GM21529 (cell line): ENCODE measurements at regions not wholly inside any gene's neighbourhood (a gene's known extent, or its start where the extent isn't known, plus 50 kb on each side); places are given as distances from the start of the nearest gene placed in this dataset.

Experiments
- ATAC-seq: cut with Tn5 transposase; IDR thresholded peaks from one replicate; pipeline ENCODE4 v1.9.1; 2021; ENCODE audit not compliant: unreplicated experiment

DNA sequence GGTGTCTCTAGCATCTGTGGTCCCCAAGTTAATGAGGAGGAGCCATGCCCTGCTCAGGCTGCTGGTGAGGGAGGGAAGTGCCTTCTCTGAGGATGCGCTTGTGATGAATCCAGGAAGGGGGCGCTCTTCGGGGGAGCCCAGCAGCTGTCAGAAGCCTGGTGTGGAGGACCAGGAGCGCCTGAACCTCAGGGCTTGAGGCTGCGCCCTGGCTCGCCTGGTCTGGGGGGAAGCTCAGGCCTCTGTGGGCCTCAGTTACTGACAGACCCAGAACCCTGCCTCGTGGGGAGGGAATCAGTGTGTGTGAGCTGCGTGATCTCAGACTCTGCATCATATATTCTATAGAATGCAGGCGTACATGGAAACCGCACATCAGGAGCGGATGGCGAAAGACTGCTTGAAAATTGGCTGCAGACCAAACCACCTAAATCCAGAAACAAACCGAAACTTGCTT lies 126.1 kb downstream of the SEC14L1 start:
- no peak for ATAC-seq

DNA sequence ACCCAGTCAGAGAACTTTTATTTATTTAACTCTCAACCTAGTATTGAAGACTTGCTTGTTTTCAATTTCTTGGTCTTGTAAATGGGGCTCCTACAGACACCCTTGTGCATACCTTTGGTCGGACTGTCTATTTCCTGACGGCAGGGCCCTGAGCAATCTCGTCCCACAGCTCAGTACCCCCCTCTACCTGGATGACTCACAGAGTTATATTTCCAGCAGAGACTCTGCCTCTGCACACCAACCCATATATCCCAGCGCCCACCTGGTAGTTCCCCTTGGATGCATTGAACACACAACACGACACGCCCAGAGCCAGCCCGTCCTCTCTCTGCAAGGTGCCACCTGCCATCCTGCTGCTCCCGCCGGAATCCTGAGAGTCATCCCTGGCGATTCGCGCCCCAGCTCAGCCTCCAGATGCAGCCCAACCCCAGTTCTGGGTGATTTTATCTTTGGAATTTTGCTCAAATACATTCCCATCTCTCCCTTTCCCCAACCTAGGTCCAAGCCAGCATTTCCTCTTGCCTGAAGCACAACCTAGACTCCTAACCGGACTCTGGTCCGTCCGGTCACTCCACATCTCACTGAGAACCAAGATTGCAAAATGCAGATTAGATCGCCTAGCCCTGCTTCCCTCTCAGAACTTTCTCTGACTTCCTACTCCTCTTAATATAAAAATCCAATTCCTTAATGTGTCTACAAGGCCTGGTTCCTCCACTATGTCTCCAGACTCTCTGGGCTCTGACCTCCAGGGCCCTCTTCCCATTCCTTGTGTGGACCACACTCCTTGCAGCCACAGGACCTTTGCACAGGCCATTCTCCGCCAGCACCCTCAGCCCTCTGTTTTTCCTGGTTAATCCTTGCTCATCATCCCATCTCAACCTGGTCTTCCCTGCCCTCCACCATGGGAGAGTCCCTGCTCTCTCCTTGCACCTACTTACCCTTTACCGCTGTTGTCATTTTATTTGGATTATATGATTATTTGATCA lies 129.2 kb downstream of the SEC14L1 start:
- ATAC-seq, result no peak

DNA sequence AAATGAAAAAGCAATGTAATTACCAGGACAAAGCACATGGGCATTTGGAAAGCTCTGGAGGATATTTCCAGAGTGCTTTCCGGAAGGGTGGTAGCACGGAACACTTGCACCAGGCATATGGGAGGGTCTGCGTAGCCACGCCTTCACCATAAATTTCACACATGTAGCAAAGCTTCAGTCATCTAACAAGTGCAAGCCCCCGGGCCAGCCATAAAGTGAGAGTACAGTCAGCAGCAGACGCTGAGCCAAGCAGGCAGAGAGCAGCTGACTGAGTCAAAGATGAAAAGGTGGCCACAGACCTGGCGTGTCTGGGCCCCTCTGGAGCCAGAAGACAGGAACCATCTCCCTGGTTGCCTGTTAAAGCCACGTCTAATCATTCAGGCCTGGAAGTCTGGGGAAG lies 130.6 kb downstream of the SEC14L1 start:
- no peak for ATAC-seq

DNA sequence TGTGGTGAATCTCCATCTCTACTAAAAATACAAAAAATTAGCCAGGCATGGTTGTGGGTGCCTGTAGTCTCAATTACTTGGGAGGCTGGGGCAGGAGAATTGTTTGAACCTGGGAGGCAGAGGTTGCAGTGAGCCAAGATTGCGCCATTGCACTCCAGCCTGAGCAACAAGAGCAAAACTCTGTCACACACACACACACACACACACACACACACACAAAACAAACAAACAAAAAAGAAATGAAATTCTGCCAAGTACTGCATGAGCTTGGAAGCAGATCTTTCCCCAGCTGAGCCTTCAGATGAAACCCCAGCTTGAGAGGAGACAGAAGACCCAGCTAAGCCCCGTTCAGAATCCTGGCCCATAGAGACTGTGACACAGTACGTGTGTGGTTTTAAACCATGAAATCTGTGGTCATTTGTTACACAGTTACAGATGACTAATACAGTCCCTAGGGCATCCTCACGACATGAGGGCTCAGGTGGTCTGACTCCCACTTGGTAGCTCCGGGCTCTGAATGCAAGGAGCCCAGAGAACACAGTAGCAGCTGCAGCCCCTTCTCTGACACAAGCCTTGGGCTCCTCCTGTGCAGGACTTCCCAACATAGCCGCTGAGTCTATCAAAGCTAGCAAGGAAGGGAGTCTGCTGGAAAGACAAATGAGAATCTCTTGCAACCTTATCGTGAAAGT lies 132.8 kb downstream of the SEC14L1 start:
- no peak for ATAC-seq

DNA sequence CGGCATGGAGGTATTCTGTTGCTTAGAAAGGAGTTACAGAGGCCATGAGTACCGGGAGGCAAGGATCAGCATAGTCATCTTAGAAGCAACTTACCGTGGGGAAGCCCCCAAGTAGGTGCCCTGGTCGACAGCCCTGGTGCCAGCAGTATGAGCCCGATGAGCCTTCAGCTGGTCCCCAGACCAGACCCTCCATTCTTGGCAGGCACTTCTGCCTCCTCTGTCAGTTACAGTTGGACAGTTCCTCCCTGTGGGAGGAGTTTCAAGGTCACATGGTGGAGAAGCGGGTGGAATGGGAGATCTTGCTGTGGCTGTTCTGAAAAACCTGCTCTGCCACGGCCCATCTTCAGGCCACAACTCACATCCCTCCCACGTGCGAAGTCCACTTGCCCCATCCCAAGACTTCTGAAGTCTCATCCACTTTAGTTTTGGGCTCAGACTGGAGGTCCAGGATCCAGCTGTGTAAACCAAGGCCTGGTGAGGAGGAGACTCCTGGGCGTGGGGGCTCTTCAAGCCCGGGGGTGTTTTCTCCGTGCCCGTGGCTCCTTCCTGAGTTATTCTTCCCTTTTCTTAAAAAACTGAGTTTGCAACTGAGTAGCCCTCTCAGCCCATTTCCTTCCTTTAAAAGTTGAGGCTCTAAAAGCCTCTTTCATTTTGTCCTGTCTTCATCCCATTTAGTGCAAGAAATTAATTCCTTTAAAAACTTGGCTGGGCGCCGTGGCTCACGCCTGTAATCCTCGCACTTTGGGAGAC lies 133.5 kb downstream of the SEC14L1 start:
- no peak for ATAC-seq

DNA sequence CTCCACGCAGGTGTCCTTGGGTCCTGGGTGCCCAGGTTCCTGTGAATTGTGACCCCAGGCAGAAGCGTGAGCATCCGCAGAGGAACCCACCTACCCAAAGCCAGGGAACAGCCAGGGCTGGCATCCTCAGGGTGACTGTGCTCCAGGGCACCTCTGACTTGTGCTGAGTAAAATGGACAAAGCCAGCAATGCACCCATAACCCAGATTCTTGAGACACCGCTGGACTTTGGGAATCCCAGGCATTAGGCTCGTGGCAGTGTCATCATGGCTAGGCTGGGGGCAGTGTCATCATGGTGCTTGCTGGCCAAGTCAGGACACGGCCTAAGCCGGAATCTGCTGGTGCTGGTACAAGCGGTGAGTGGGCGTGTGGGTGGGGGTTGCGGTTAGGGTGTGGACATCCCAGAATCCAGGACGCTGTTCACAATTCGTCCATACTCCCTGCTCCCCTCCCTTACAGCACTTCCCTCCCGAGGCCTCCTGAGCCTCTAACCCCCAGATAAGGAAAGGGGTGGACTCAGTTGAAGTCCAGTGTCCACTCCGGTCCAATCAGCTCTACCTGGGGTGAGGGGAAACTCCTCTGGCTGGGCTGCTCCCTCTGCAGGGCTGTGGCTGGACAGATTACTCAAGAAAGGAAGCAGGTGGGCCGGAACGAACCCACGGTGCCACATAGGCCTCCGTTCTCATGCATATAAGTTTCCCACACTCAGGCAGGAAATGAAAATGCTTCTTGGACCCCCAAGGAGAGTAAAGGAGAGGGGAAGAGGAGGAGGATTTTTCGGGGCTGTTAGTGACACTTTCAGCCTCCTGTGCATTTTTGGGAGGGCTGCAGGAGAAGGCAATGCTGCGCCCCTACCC lies 138.9 kb downstream of the SEC14L1 start:
- no peak for ATAC-seq

DNA sequence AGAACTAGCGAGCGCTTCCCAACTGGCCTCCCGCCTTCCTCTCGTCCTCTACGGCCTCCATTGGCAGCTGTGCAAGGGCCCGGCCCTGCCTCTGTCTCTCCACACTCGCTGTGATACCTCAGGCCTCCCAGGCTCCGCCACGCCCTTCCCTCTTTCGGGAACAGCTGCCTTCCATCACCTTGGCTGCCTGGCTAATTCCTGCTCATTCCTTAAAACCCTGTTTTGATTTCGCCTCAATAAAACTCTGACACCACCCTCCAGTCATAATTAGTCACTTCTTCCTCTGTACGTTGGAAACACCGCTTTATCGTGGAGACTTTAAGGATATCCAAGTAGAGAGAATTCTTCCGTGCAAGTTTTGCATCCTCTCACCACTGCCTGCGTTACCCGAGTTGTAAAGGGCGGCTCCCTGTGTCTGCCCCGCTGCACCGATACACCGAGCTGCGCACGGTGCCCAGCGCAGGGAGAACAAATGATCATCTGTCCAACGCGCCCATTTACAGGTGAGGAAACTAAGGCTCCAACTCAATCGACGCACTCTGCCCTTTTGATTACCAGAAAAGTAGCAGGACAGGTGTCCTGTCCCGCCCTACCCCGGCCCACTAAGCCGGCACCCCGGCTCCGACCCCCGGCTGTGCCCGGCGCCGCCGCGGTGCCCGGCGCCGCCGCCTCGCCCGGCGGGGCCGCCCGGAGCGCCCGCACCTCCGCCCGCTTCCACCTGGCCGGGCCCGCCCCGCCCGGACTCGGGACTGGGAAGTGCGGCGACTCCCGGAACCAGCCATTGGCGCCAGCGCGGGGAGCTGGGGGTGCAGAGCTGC lies 139.7 kb downstream of the SEC14L1 start:
- no peak for ATAC-seq

DNA sequence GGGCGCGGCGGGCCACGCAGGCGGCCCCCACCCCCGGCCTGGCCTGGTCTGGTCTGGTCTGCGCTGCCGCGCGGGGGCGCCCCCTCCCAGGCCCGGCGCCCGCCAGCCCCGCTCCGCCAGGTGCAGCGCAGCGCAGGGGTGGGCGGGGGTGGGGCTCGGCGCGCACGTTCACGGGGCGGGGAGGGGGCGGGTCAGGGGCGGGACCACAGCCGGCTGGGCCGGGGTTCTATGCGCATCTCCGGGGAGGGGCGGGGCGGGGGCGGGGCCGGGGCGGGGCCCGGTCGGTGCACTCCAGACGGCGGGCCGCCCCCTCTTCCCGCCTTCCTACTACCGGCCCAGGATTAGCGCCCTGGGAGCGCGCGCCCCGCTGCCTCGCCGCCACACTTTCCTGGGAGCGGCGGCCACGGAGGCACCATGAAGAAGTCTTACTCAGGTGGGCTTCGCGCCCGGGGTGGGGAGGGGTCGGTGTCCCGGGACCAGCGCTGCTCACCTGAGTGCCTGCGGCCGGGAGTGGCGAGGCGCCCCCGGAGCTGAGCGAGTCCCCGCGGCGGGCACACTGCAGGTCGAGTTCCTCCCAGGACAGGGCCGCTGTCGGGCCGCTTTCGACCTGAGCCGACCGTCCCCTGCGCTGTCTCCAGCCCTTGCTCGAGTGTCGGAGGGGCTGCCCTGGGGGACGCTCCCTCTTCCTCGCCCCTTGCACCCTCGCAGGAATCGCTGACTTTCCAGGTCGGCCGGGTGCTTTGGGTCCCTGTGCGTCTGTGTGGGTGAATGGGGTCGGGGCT lies 140.5 kb downstream of the SEC14L1 start:
- peak; percentile 74 for ATAC-seq

DNA sequence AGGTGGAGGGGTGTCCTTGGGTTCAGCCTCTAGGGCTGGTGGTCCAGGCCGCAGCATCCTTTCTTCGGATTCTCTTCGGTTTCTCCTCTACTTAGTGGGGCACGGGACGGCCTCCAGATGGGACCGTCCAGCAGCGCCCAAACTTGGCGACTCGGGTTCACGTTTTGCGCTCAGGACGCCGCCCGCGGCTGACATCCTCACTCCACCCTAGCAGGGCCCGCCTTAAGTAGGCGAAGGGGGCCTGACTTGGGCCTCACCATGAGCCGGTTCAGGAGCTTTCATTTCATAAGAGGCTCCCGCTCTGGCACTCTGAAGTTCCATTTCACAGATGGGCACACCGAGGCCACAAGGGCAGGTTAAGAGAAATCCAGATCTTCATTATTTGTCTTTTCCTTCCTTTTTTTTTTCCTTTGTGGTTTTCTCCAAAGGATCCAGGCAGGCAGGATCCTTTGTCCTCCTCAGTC lies 141.2 kb downstream of the SEC14L1 start:
- peak; percentile 17 for ATAC-seq

DNA sequence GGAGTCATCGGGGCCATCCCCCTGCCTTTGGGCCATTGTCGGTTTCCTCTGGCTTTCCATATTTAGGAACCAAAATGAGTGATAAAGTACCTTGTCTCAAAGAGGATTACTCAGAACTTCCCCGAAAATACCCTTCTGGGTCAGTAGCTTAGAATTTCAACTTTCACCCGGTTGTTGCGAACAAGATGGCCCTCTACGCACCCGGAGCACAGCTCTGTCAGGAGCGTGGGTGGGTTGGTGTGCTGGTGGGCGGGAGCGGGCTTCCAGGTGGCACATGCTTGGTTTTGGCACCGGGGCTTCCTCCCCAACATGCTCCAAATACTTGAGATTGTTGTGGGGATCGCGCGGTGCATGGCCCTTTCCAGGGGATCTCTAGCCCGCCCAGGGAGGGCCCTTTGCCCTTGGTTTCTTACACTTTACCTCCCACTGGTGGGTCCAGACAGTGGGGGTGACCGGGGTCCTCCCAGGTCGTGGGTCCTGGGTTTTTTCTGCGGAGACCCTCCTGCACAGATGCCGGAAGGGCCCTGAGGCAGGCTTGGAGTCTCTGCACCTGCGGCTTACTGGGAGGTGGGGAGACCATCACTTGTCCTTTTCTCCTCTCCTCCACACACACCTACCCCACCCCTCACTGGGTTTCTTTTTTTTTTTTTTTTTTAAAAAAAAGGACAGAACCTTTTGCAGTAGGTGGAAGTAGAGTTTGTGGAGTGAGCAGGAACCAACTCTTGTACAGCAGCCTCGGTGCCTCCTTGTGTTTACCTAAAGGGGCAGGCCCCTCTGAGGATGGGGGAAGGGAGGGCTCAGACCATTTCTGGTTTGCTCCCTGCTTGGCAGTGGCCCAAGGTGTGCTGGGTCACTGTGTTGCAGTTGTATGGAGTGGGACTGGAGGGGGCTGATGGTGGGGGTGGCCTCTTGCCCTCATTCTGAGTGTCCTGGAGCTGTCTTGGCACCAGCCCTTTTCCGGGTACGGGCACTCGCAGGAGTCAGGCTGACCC lies 142.1 kb downstream of the SEC14L1 start:
- ATAC-seq, result no peak

DNA sequence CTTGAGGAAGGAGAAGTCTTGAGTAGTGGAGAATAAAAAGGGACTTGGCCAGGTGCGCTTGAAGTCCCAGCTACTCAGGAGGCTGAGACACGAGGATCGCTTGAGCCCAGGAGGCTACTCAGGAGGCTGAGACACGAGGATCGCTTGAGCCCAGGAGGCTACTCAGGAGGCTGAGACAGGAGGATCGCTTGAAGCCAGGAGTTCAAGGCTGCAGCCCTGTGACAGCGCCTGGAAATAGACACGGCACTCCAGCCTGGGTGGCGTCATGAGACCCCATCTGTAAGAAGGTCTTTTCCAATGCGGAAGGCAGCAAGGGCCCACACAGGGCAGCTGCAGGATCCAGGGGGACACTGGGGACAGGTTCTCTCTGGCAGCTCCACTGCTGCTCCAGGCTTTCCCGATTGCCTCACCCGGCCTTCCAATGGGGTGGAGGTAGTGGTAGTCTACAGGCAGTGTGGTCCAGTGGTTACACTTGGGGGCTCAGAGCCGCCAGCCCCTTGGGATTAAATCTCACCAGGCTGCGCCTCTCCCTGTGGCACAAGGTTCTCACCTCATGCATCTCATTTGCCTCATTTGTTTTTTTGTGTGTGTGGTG lies 143.4 kb downstream of the SEC14L1 start:
- no peak for ATAC-seq

DNA sequence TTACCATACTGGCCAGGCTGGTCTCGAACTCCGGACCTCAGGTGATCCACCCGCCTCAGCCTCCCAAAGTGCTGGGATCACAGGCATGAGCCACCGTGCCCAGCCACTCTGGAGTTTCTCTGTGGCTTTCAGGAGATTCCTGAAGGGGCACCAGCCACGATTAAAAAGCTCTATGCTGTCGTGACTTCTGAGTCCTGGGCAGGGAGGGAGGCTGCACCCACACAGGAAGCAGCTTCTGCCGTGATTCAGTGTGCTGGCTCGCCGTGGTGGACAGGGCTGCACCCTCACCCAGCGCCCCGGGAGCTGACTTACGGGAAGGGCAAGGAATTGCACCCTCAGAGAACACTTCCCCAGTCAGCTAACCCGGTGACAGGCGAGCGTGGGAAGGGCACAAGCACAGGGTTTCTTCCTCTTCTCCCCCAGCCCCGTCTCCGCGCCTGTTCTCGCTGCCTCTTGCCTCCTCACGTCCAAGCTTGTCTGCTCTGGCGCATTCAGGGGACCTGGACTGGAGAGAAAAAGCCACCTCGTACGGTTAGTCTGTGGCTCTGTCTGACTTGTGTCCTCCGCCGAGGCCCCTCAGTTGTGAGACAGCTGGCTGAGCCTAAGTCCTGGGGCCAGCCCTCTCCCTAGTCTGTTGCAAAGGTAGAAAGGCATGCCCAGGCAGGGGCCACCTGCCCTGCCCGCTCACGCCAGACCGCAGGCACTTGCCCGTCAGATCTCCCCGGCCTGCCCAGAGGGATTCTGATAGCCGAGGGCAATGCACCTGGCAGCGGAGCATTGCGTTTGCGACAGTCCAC lies 145.0 kb downstream of the SEC14L1 start:
- no peak for ATAC-seq

DNA sequence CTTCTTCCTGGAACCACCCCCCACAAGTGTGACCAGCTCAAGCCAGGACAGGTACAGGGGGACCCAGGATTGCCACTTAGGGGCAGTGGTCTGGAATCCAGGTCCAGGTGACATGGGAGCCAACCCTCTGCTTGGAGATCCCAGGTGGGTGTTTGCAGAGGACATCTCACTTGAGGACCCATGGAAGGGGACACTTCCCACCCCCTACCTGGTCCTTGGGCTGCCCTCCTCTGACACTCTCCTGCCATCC lies 145.5 kb downstream of the SEC14L1 start:
- no peak for ATAC-seq

DNA sequence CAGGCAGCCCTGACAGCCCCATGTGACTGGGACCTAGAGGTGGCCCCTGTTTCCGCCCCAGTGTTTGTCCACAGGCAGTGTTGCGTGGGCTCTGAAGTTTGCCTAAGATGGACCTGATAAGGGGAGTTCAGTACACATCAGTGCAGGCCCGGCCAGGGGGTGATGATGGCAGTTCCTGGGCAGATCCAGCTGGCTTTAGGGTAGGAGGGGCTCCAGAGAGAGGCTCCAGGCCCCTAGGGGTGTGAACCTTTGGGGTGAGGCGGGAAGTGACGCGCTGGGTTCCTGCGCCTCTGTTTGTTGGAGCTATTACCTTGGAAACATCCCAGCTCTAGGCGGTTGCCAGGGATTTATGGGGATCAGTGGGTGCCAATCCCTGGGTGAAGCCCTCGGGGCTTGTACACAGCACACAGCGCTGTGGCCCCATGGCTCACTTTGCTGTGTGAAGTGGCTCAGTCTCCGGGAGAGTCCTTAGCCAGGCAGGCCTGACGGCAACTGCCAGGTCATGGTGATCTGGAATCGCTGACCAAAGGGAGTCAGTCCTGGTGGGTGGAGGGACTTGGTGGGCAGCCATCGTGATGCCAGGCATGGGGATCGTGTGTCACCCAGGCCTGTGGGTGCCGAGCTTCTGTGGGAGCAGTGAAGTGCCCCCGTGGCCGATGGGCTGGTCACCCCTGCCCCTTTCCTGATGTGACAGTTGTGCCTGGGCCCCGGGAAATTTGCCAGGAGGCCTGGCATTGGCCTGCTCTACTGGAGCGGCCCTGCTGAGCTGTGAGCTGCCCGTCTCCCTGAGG lies 146.1 kb downstream of the SEC14L1 start:
- no peak for ATAC-seq

DNA sequence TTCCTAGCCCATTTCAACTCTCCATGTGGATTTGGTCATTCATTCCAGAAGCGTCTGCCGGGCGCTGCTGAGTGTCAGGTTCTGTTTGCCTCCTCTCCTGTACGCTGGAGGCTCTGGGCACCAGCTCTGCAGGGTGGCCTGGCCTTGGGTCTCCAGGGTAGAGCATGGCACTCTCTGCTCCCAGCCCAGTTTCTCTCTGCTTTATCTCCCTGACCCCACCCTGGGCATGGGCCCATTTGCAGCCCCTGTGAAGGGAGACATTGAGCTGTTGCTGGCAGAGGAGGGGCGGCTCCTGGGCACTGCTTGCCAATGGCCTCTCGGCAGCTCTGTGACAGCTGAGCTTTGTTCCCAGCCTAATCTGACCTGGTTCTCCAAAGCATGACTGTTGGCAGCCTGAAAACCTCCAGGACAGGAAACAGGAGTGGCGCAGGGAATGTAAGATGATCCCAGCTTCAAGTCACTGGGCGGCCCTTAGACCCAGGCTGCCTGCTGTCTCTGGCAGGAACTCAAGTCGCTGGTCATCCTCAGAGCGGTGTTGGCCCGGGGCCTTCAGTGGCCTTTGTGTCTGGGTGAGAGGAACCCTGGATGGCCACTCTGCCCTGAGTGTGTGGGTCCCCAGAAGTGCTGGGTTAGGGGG lies 146.8 kb downstream of the SEC14L1 start:
- ATAC-seq, result no peak
